ENCODE measurements at regions not wholly inside any gene's neighbourhood (a gene's known extent, or its start where the extent isn't known, plus 50 kb on each side); places are given as distances from the start of the nearest gene placed in this dataset.

GRCh38 chr9:85172001-85172978 is 502.8 kb downstream of the NTRK2 start:
- H3K9me3 ChIP-seq: no peaks in the 10 kb centered on the region
- TF ChIP-seq CTCF (IDR thresholded peaks at IDR 0.05) (no peak), POLR2A (IDR thresholded peaks at IDR 0.05) (no peak), POLR2AphosphoS5 (IDR thresholded peaks at IDR 0.05) (no peak), EP300 (IDR thresholded peaks at IDR 0.05) (no peak)
- H3K27ac ChIP-seq: no peak overlapping the region
- H3K4me1 ChIP-seq: no peaks in the 10 kb centered on the region
- H3K4me3 ChIP-seq: no peak overlapping the region
- ATAC-seq (ENCODE audit: low FRiP score in 2 of 2) (peak in 1 of 2 donors; percentile 74), DNase-seq (no peak)
- no peaks in the 10 kb centered on the region for H3K36me3 ChIP-seq
- WGBS, 2 donors: 80 to 84% methylated on average over 7 of the region's 7 CpGs
- H3K27me3 ChIP-seq: no peaks in the 10 kb centered on the region

GRCh38 chr9:85171163-85171562 is 501.6 kb downstream of the NTRK2 start:
- Histone ChIP-seq H3K27me3 (no peaks in the 10 kb centered on the region), H3K36me3 (no peaks in the 10 kb centered on the region), H3K4me3 (no peak overlapping the region), H3K4me1 (no peaks in the 10 kb centered on the region), H3K27ac (no peak overlapping the region), H3K9me3 (no peaks in the 10 kb centered on the region)
- DNase-seq: no peak
- ATAC-seq (ENCODE audit: low FRiP score in 2 of 2): no peak
- TF ChIP-seq POLR2A (IDR thresholded peaks at IDR 0.05) (no peak), EP300 (IDR thresholded peaks at IDR 0.05) (no peak), POLR2AphosphoS5 (IDR thresholded peaks at IDR 0.05) (no peak), CTCF (IDR thresholded peaks at IDR 0.05) (no peak)

- Histone ChIP-seq H3K4me3 (no peak overlapping the region), H3K36me3 (no peaks in the 10 kb centered on the region), H3K27ac (no peak overlapping the region), H3K27me3 (no peaks in the 10 kb centered on the region), H3K9me3 (no peaks in the 10 kb centered on the region), H3K4me1 (no peaks in the 10 kb centered on the region)
- ATAC-seq (ENCODE audit: low FRiP score in 2 of 2) (no peak), DNase-seq (no peak)
- TF ChIP-seq EP300 (IDR thresholded peaks at IDR 0.05) (no peak), POLR2A (IDR thresholded peaks at IDR 0.05) (no peak), CTCF (IDR thresholded peaks at IDR 0.05) (no peak)
- WGBS, 2 donors: 68 to 72% methylated on average over 2 of the region's 2 CpGs
Measured at GRCh38 chr9:85168412-85168811, 498.9 kb downstream of the NTRK2 start.

GRCh38 chr9:85167146-85167545 is 497.6 kb downstream of the NTRK2 start:
- no peak for TF ChIP-seq CTCF (IDR thresholded peaks at IDR 0.05)
- no peaks in the 10 kb centered on the region for H3K27me3 ChIP-seq
- DNase-seq: no peak
- WGBS, 2 donors: 67 to 80% methylated on average over 1 of the region's 1 CpG
- no peaks in the 10 kb centered on the region for H3K9me3 ChIP-seq
- ATAC-seq (ENCODE audit: low FRiP score in 2 of 2): no peak
- H3K27ac ChIP-seq: no peak overlapping the region
- no peaks in the 10 kb centered on the region for H3K4me1 ChIP-seq
- H3K36me3 ChIP-seq: no peaks in the 10 kb centered on the region
- H3K4me3 ChIP-seq: no peak overlapping the region

GRCh38 chr9:85163825-85164224 is 494.3 kb downstream of the NTRK2 start:
- Histone ChIP-seq H3K9me3 (no peaks in the 10 kb centered on the region), H3K27ac (no peak overlapping the region), H3K4me3 (no peak overlapping the region), H3K36me3 (no peaks in the 10 kb centered on the region), H3K4me1 (no peaks in the 10 kb centered on the region), H3K27me3 (no peaks in the 10 kb centered on the region)
- TF ChIP-seq POLR2AphosphoS5 (IDR thresholded peaks at IDR 0.05) (no peak), EP300 (IDR thresholded peaks at IDR 0.05) (no peak), POLR2A (IDR thresholded peaks at IDR 0.05) (no peak), CTCF (IDR thresholded peaks at IDR 0.05) (no peak)
- ATAC-seq (ENCODE audit: low FRiP score in 2 of 2) (no peak), DNase-seq (no peak)
- 84 to 97% methylated on average over 2 of the region's 2 CpGs for WGBS, 2 donors
